HG02798 (cell line): ENCODE measurements at regions not wholly inside any gene's neighbourhood (a gene's known extent, or its start where the extent isn't known, plus 50 kb on each side); places are given as distances from the start of the nearest gene placed in this dataset.

ENCODE experiments used
- ATAC-seq: cut with Tn5 transposase; IDR thresholded peaks from one replicate; pipeline ENCODE4 v1.9.1; 2021; ENCODE audit warnings: mild to moderate bottlenecking; ENCODE audit not compliant: unreplicated experiment, poor library complexity

GRCh38 chr4:19809989-19810388 is 441.7 kb upstream of the SLIT2 start:
- no peak for ATAC-seq

- no peak for ATAC-seq
Measured at GRCh38 chr4:19807505-19807904, 444.2 kb upstream of the SLIT2 start.

GRCh38 chr4:19806865-19807264 is 444.8 kb upstream of the SLIT2 start:
- ATAC-seq = no peak

DNA sequence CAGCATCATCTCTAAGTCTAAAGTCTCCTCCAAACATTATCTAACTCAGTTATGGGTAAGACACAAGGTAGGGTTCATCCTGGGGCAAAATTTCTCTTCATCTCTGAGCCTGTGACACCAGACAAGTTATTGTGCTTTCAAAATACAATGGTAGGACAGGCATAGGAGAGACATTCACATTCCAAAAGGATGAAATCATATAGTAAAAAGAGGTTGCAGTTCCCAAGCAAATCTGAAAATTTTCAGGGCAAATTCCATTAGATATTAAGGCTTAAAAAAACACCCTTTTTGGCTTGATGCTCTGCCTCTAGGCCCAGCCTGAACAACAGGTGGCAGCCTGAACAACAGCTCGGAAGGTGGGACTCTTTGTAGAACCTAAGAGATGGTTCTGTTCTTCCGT is 448.3 kb upstream of the SLIT2 start:
- no peak for ATAC-seq

GRCh38 chr4:19793831-19794230 is 457.9 kb upstream of the SLIT2 start:
- no peak for ATAC-seq

DNA sequence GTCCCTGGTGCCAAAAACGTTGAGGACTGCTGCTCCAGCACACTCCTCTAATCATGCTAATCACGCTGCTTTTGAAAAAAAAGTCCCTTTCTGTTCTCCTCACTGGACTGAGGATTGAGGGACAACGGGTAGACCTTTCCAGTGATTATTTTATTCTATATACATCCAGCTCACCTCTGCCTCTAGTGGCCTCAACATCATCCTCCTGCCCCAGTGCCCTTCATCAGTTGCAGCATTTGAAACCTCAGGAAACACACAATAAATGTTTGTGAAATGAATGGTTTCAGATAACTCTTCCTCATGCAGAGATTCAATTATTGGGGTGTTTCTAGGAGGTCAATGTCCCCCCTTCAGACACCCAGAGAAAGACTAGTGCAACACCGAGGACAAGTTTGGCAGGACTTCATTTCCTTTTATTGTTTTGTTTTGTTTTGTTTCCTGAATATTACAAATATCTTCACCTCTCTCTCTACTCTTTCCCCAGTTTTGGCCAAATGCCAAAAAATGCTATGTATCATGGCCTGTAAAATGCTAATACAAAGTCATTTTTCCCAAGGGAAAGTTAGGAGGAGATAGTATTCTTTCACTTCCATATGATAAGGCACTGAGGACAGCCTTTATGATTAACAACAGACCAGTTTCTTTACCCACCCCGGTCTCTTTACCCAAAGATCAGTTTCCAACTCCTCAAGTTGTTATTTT is 460.1 kb upstream of the SLIT2 start:
- ATAC-seq = no peak

DNA sequence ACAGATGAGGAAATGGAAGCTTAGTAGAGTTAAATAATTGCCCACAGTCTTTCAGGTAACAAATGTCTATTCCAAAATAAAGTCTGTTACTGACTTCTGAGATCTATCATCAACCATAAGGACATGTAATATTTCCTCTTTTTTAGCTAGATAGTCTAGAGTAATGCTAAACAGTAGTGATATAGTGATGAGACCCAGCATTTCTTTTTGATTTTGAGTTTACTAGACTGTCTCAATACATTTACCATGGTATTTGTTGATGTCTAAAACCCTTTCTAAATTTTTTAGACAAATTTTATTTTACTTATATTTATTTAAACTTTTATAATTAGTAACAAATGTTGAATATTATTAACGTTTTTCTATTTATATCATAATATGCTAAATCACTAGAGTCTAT is 465.1 kb upstream of the SLIT2 start:
- ATAC-seq = no peak

DNA sequence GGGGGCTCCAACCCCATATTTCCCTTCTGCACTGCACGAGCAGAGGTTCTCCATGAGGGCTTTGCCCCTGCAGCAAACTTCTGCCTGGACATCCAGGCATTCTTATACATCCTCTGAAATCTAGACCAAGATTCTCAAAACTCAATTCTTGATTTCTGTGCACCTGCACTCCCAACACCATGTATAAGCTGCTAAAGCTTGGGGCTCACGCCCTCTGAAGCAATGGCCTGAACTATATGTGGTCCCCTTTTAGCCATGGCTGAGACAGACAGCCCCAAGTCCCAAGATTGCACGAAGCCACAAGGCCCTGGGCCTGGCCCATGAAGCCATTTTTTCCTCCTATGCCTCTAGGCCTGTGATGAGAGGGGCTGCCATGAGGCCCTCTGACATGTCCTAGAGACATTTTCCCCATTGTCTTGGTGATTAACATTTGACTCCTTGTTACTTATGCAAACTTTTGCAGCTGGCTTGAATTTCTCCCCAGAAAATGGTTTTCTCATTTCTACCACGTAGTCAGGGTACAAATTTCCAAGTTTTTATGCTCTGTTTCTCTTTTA is 468.0 kb upstream of the SLIT2 start:
- no peak for ATAC-seq

DNA sequence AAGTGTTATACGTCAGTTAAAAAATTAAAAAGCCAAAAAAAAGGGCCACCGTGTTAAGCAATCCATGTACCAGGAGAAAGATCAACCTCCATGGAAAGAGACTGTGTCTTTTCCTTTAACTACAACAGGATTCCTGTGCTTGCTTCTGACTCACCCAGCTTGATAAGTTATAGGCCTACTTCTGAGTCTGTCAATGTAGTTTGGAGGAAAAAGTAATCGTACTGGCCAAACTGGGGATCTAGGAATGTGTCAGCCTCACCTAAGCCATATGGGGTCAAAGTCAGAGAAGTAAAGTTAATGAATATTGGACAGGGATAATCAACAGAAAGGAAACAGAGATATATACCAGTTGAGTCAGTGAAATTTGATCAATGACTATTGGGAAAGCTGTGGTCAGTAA is 470.8 kb upstream of the SLIT2 start:
- no peak for ATAC-seq

GRCh38 chr4:19776929-19777328 is 474.8 kb upstream of the SLIT2 start:
- ATAC-seq = no peak

- ATAC-seq = no peak
Measured at GRCh38 chr4:19776021-19776459, 475.7 kb upstream of the SLIT2 start.

DNA sequence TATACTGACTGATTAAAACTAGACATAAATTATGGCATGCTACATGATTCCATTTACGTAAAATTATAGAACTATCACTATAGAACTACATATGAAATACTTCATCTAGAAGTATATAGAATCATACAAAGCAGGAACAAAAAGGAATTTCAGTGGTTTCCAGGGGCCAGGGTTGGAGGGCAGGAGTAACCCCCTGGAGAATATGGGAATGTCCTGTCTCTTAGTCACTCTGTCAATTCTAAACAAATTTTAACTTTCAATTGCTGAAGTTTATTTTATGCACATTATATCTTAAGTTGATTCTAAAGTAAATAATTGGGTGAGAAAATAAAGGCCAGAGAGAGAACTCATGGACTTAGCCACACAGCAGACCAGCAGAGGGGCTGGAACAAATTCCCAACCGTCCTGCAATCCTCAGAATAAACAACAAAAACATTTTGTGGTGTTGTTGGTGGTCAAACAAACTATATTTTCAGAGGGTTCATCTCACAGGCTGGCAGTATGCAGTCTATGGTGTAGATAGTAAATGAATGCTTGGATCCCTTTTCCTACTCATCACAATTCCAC is 476.9 kb upstream of the SLIT2 start:
- no peak for ATAC-seq

DNA sequence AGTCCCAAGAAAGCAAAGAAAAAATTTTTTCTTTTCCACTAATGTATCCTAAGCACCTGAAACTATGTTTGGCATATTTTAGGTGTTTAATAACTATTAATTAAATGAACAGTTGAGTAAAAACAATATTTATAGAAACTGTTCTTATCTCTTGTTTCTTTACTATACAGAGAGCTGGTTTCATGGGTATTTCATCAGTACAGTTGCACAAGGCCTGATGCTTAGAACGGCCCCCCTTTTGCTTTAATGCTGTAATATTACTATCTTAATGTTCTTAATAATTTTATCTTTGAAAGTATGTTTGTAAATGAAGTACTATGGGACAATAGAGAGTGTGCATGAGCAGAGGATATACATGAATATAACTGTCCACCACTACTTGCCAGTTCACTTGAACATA is 479.1 kb upstream of the SLIT2 start:
- no peak for ATAC-seq

- no peak for ATAC-seq
Measured at GRCh38 chr4:19756661-19757060, 495.0 kb upstream of the SLIT2 start.

DNA sequence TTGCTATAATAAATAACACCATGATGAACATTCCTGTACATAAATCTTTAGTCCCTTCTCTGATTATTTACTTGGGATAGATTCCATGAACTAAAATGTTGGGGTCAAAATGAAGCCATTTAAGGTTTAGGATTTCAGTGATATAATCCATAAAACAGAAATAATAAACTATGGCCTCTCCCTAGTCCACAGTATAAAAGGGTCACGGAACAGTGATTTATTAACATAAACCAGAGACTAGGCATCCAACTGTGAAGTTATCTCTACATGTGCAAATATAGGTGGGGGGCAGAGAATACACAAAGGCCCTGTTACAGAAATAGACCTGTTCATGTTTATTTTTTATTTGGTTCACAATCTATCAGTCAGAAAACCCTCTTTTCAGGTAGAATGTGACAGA is 499.1 kb upstream of the SLIT2 start:
- no peak for ATAC-seq

- no peak for ATAC-seq
Measured at GRCh38 chr4:19748519-19749479, 502.9 kb upstream of the SLIT2 start.

- no peak for ATAC-seq
Measured at GRCh38 chr4:19746377-19746776, 505.3 kb upstream of the SLIT2 start.

DNA sequence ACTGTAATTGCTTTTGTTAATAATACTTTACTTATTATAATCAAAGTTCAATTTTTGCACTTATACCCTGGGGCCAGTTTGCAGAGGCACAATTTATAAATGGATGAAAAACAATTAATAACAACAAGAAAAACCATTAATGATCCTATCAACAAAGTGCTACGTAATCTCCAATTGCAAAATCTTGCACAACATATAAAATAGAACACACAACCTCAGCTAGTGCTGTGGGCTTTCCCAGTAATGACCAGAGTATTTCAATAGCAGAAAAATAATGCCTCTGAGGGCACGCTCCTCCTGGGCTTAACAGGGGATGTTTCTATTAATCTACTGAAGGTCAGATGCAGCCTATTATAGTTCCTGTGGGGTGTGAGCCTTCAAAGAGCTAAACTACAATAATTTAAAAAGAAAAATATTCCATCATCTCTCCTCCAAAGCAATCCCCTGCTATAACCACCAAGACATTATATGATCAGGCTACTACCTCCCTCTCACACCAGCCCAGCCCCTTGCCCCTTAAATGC is 508.5 kb upstream of the SLIT2 start:
- no peak for ATAC-seq

DNA sequence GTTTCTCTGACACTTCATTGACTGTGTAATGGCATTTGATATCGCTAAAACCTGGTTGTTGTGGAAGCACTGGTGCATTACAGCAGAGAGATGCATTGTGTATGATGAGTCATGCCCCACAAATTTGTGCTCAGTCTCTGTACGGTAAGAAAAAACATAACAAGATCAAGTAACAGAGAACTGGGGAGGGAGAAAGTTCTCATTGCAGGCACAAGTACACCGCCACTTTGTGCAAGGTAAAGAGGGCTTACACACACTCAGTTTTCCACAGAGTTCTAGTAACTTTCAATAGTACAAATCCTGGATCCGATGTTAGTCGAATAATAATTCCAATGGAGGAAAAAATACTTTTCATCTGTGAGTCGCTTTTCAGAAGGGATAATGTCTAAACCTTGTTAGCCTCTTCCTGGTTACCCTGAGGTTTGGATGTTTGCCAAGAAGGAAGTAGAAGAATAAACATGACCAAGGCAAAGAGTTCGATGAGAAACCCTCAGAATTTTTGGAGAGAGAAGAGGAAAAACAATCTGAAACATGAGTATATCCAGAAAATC is 512.5 kb upstream of the SLIT2 start:
- ATAC-seq = no peak

DNA sequence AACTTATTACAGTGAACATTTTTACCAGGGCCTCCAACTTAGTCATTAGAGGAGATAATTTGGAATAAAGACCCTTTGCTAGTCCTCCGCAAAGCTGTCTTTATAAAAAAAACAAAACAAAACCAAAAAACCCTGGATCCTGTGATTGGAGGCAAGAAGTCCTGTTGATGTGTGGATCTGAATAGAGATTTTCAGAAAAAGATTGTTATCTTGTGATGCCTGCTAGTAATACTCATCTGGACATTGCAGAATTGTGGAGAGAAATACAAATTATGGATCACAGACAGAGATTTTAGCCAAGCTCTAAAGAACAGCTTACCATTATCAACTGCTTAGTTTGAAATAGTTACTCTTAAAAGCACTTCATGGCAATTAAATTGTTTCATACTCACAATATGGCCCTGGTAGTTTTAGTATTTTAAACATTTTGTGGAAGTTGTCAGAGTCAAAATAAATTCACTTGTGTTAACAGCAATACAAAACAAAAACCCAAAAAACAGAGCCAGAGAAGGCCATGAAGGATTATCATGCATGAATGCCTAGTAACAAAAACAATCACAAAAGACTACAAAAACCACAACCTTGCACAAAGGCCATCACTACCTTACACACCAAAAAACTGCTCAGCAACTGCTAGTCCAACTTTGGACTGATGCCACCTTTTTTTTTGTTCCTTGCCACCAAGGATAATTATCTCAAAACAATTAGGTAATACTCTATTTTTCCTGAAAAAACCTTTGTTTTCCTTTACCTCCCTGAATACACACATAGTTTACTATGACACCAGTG is 514.5 kb upstream of the SLIT2 start:
- no peak for ATAC-seq
